GM12864 (cell line): ENCODE measurements at regions not wholly inside any gene's neighbourhood (a gene's known extent, or its start where the extent isn't known, plus 50 kb on each side); places are given as distances from the start of the nearest gene placed in this dataset.

ENCODE experiments used
- DNase-seq: peaks from one replicate; pipeline ENCODE4 v3.0.0-alpha.2; 2011; ENCODE audit warnings: low read depth
- H3K4me3 ChIP-seq: 2 replicates; pipeline ENCODE4 v1.5.1; 2011; ENCODE audit warnings: mild to moderate bottlenecking, low read depth, low read length, control low read depth
- CTCF ChIP-seq: IDR thresholded peaks from 2 replicates; pipeline ENCODE4 v1.5.1; 2011; ENCODE audit warnings: low read depth, mild to moderate bottlenecking, moderate library complexity, low read length, control low read depth, inconsistent platforms; ENCODE audit errors: missing control alignments

- no peak overlapping the region for H3K4me3 ChIP-seq
- TF ChIP-seq CTCF: no peak
- no peak for DNase-seq
Measured at GRCh38 chr20:50317609-50318008, 127.0 kb downstream of the CEBPB start.

- no peak for DNase-seq
- no peak overlapping the region for H3K4me3 ChIP-seq
- no peak for TF ChIP-seq CTCF
Measured at GRCh38 chr20:50318710-50319109, 128.1 kb downstream of the CEBPB start.

- TF ChIP-seq CTCF: no peak
- DNase-seq: no peak
- no peak overlapping the region for H3K4me3 ChIP-seq
Measured at GRCh38 chr20:50320005-50320900, 129.6 kb downstream of the CEBPB start.

- H3K4me3 ChIP-seq: no peak overlapping the region
- no peak for TF ChIP-seq CTCF
- DNase-seq: no peak
Measured at GRCh38 chr20:50320901-50321796, 130.5 kb downstream of the CEBPB start.

- DNase-seq: no peak
- H3K4me3 ChIP-seq: no peak overlapping the region
- TF ChIP-seq CTCF: no peak
Measured at GRCh38 chr20:50321797-50322480, 131.3 kb downstream of the CEBPB start.

- DNase-seq: no peak
- TF ChIP-seq CTCF: no peak
- no peak overlapping the region for H3K4me3 ChIP-seq
Measured at GRCh38 chr20:50322703-50323131, 132.1 kb downstream of the CEBPB start.
